ENCODE measurements at regions not wholly inside any gene's neighbourhood (a gene's known extent, or its start where the extent isn't known, plus 50 kb on each side); places are given as distances from the start of the nearest gene placed in this dataset.

DNA sequence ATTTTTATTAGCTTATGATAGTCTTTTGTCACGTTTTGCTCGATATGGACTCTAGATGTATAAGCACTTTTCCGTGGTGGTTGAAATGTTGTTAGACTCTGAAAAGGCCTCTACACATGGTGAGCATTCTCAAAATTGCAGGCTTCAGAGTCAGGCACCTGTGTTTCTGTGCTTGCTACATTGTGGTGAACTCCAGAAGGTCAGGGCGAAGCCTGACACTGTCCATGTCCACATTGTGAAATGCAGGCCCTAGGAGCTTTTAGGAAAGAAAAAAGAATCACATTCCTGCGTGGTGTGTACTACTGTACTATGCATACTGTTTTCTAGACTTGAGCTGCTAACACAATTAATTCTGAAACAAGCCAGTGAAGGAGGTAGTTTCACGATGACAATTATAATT lies 86.3 kb downstream of the HS3ST1 start:
- no peaks in the 10 kb centered on the region for H3K9me3 ChIP-seq
- H2AFZ ChIP-seq (ENCODE audit: low read depth) = no peak overlapping the region
- ChIA-PET POLR2A (no interaction called here), CTCF (no interaction called here)
- H3K4me3 ChIP-seq (ENCODE audit: low read depth in 2 of 2, low read length in 1 of 2) = no peak overlapping the region
- no peak overlapping the region for H3K27ac ChIP-seq (ENCODE audit: low read depth in 2 of 2, low read length in 1 of 2)
- no peak overlapping the region for H3K4me2 ChIP-seq
- DNase-seq = no peak
- TF ChIP-seq, protein P1, sequence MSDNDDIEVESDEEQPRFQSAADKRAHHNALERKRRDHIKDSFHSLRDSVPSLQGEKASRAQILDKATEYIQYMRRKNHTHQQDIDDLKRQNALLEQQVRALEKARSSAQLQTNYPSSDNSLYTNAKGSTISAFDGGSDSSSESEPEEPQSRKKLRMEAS (IDR thresholded peaks at IDR 0.05; ENCODE audit: low read depth) = no peak
- TF ChIP-seq SMC3 (IDR thresholded peaks at IDR 0.05; ENCODE audit: low read depth, low read length) (no peak), POLR2AphosphoS5 (IDR thresholded peaks at IDR 0.05; ENCODE audit: low read depth, low read length) (no peak), MXI1 (IDR thresholded peaks at IDR 0.05; ENCODE audit: low read depth, low read length) (no peak), EP300 (IDR thresholded peaks at IDR 0.05; ENCODE audit: borderline replicate concordance in 1 of 2, low read depth in 1 of 2, low read length in 1 of 2) (no peak), RFX5 (IDR thresholded peaks at IDR 0.05; ENCODE audit: low read length) (no peak), NFIC (IDR thresholded peaks at IDR 0.05; ENCODE audit: borderline replicate concordance) (no peak), REST (IDR thresholded peaks at IDR 0.05; ENCODE audit: low read depth, low read length) (no peak), FOXJ3 (CRISPR knock-in tag; IDR thresholded peaks at IDR 0.05) (no peak), CHD2 (IDR thresholded peaks at IDR 0.05; ENCODE audit: low read length, partially characterized antibody) (no peak), TEAD4 (IDR thresholded peaks at IDR 0.05; ENCODE audit: borderline replicate concordance, insufficient read depth) (no peak), GATA2 (CRISPR knock-in tag; IDR thresholded peaks at IDR 0.05) (no peak), JUND (IDR thresholded peaks at IDR 0.05) (no peak)
- TF ChIP-seq, protein P2, sequence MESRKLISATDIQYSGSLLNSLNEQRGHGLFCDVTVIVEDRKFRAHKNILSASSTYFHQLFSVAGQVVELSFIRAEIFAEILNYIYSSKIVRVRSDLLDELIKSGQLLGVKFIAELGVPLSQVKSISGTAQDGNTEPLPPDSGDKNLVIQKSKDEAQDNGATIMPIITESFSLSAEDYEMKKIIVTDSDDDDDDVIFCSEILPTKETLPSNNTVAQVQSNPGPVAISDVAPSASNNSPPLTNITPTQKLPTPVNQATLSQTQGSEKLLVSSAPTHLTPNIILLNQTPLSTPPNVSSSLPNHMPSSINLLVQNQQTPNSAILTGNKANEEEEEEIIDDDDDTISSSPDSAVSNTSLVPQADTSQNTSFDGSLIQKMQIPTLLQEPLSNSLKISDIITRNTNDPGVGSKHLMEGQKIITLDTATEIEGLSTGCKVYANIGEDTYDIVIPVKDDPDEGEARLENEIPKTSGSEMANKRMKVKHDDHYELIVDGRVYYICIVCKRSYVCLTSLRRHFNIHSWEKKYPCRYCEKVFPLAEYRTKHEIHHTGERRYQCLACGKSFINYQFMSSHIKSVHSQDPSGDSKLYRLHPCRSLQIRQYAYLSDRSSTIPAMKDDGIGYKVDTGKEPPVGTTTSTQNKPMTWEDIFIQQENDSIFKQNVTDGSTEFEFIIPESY (IDR thresholded peaks at IDR 0.05; ENCODE audit: borderline replicate concordance, low read depth) = no peak
- TF ChIP-seq, protein P3, sequence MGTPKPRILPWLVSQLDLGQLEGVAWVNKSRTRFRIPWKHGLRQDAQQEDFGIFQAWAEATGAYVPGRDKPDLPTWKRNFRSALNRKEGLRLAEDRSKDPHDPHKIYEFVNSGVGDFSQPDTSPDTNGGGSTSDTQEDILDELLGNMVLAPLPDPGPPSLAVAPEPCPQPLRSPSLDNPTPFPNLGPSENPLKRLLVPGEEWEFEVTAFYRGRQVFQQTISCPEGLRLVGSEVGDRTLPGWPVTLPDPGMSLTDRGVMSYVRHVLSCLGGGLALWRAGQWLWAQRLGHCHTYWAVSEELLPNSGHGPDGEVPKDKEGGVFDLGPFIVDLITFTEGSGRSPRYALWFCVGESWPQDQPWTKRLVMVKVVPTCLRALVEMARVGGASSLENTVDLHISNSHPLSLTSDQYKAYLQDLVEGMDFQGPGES (IDR thresholded peaks at IDR 0.05; ENCODE audit: low read depth, low read length) = no peak
- TF ChIP-seq, protein P4, sequence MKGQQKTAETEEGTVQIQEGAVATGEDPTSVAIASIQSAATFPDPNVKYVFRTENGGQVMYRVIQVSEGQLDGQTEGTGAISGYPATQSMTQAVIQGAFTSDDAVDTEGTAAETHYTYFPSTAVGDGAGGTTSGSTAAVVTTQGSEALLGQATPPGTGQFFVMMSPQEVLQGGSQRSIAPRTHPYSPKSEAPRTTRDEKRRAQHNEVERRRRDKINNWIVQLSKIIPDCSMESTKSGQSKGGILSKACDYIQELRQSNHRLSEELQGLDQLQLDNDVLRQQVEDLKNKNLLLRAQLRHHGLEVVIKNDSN (IDR thresholded peaks at IDR 0.05; ENCODE audit: borderline replicate concordance, low read depth) = no peak
- TF ChIP-seq, protein P5, sequence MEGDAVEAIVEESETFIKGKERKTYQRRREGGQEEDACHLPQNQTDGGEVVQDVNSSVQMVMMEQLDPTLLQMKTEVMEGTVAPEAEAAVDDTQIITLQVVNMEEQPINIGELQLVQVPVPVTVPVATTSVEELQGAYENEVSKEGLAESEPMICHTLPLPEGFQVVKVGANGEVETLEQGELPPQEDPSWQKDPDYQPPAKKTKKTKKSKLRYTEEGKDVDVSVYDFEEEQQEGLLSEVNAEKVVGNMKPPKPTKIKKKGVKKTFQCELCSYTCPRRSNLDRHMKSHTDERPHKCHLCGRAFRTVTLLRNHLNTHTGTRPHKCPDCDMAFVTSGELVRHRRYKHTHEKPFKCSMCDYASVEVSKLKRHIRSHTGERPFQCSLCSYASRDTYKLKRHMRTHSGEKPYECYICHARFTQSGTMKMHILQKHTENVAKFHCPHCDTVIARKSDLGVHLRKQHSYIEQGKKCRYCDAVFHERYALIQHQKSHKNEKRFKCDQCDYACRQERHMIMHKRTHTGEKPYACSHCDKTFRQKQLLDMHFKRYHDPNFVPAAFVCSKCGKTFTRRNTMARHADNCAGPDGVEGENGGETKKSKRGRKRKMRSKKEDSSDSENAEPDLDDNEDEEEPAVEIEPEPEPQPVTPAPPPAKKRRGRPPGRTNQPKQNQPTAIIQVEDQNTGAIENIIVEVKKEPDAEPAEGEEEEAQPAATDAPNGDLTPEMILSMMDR (IDR thresholded peaks at IDR 0.05) = no peak
- TF ChIP-seq, protein P6, sequence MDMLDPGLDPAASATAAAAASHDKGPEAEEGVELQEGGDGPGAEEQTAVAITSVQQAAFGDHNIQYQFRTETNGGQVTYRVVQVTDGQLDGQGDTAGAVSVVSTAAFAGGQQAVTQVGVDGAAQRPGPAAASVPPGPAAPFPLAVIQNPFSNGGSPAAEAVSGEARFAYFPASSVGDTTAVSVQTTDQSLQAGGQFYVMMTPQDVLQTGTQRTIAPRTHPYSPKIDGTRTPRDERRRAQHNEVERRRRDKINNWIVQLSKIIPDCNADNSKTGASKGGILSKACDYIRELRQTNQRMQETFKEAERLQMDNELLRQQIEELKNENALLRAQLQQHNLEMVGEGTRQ (IDR thresholded peaks at IDR 0.05; ENCODE audit: borderline replicate concordance, low read depth, low read length) = no peak
- WGBS (ENCODE audit: low lambda C conversion rate) = 1% methylated on average over 6 of the region's 6 CpGs
- no peak overlapping the region for H3K9ac ChIP-seq
- H3F3A ChIP-seq (replicated peaks; ENCODE audit: insufficient read depth) = no peaks in the 10 kb centered on the region
- H3K36me3 ChIP-seq (replicated peaks in 1 of 2; ENCODE audit: control insufficient read depth in 1 of 2, insufficient read depth in 2 of 2, low read length in 1 of 2) = no peaks in the 10 kb centered on the region
- no peaks in the 10 kb centered on the region for H3K27me3 ChIP-seq (ENCODE audit: insufficient read depth)
- no peaks in the 10 kb centered on the region for H4K20me1 ChIP-seq (ENCODE audit: insufficient read depth)
- no peaks in the 10 kb centered on the region for H3K79me2 ChIP-seq (ENCODE audit: insufficient read depth)
- no peaks in the 10 kb centered on the region for H3K4me1 ChIP-seq (ENCODE audit: control insufficient read depth in 1 of 2, insufficient read depth in 2 of 2, low read depth in 1 of 2, low read length in 1 of 2)
- no peaks in the 10 kb centered on the region for H3K9me2 ChIP-seq

Data from SK-N-SH (cell line).